Peyer's patch (tissue), 4 donors: ENCODE measurements at regions not wholly inside any gene's neighbourhood (a gene's known extent, or its start where the extent isn't known, plus 50 kb on each side); places are given as distances from the start of the nearest gene placed in this dataset.

Experiments
- CTCF ChIP-seq, 6 experiments: fragments of 450-650 bp in 4 of 6; fragments of 200-600 bp in 2 of 6; sonication (generic) in 1 of 6; IDR thresholded peaks; one replicate each; pipeline ENCODE4 v1.5.1; 2017 to 2019; ENCODE audit warnings: antibody characterized with exemption in 6 of 6, mild to moderate bottlenecking in 3 of 6, moderate library complexity in 1 of 6
- POLR2A ChIP-seq, 2 donors: fragments of 450-650 bp; IDR thresholded peaks; one replicate each; pipeline ENCODE4 v1.5.1; 2017; ENCODE audit warnings: antibody characterized with exemption in 2 of 2, mild to moderate bottlenecking in 2 of 2, moderate library complexity in 2 of 2

- TF ChIP-seq CTCF (IDR thresholded peaks at IDR 0.05): no peak
- TF ChIP-seq POLR2A (IDR thresholded peaks at IDR 0.05): no peak
Measured at GRCh38 chr3:189118896-189119295, 52.9 kb upstream of the TPRG1 start.
